Ovary (tissue), 3 donors: ENCODE measurements at regions not wholly inside any gene's neighbourhood (a gene's known extent, or its start where the extent isn't known, plus 50 kb on each side); places are given as distances from the start of the nearest gene placed in this dataset.

Source experiments
- CTCF ChIP-seq, 3 donors: fragments of 450-650 bp in 2 of 3; fragments of 200-600 bp in 1 of 3; IDR thresholded peaks; one replicate each; pipeline versions ENCODE4 v1.5.1 to v1.8.0; 2016 to 2022; ENCODE audit warnings: antibody characterized with exemption in 3 of 3, mild to moderate bottlenecking in 1 of 3
- POLR2A ChIP-seq: fragments of 450-650 bp; IDR thresholded peaks from one replicate; pipeline ENCODE4 v1.6.1; 2017; ENCODE audit warnings: antibody characterized with exemption, mild to moderate bottlenecking, moderate library complexity
- donor health status: DM: no; HTN: no; CAD: no.

GRCh38 chr1:243940451-243940850, 90.4 kb upstream of the AKT3 start:
- TF ChIP-seq POLR2A (no peak), CTCF (IDR thresholded peaks at IDR 0.05) (no peak)
